ENCODE measurements at regions not wholly inside any gene's neighbourhood (a gene's known extent, or its start where the extent isn't known, plus 50 kb on each side); places are given as distances from the start of the nearest gene placed in this dataset.

DNA sequence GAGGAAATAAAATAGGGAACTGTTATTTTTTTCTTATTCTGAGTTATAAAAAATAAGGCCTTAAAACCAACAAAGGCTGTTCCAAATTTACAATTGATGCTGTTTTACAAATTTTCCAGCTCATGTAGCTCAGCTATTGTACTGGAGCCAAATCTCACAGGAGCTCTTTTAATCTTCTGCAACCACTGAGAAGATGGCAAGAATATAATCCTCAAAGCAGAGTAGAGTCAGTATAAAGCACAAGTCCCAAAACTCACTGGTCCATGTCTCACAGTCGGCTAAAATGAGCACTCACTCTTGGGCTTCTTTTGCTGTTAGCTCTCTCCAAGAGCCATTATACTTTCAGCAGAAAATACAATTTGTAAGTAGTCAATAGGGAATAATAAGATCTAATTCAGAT, 1074.4 kb upstream of the PRR20A start:
- CTCF ChIA-PET: no interaction called here
- H2AFZ ChIP-seq (ENCODE audit: low read depth, low read length): no peak overlapping the region

More for the DNA sequence above, 1074.4 kb upstream of the PRR20A start:
- FAIRE-seq (no peak), DNase-seq (ENCODE audit: low read depth, low spot score) (no peak)
- Histone ChIP-seq H3K9ac (replicated peaks; ENCODE audit: extremely low read depth, insufficient read depth, low read length) (no peak overlapping the region), H3K27me3 (ENCODE audit: control insufficient read depth in 2 of 2, insufficient read depth in 2 of 2, low read length in 2 of 2) (no peaks in the 10 kb centered on the region), H3K4me3 (replicated peaks in 1 of 3; ENCODE audit: insufficient read depth in 1 of 3, low read depth in 1 of 3, low read length in 3 of 3) (no peak overlapping the region), H4K20me1 (replicated peaks; ENCODE audit: control insufficient read depth, extremely low read depth, insufficient read depth, low read length) (no peaks in the 10 kb centered on the region), H3K9me3 (replicated peaks; ENCODE audit: control insufficient read depth, insufficient read depth, low read length) (no peaks in the 10 kb centered on the region), H3K9me1 (replicated peaks; ENCODE audit: control insufficient read depth, extremely low read depth, insufficient read depth, low read length) (no peaks in the 10 kb centered on the region), H3K79me2 (ENCODE audit: control insufficient read depth, insufficient read depth, low read length) (no peaks in the 10 kb centered on the region), H3K4me2 (ENCODE audit: insufficient read depth, low read length) (no peak overlapping the region), H3K4me1 (ENCODE audit: control insufficient read depth, extremely low read depth, insufficient read depth, low read length) (no peaks in the 10 kb centered on the region), H3K36me3 (ENCODE audit: control insufficient read depth in 2 of 2, extremely low read depth in 1 of 2, insufficient read depth in 2 of 2, low read length in 2 of 2) (no peaks in the 10 kb centered on the region), H3K27ac (ENCODE audit: insufficient read depth, low read depth, low read length) (no peak overlapping the region)
- BruUV-seq (replicated peaks): no TSS peak
- dilution Hi-C loops (cut with MboI; ENCODE audit: extremely low pct_ligation_motif_present, low sequenced_read_pairs): no loop called here
- TF ChIP-seq, protein P1, sequence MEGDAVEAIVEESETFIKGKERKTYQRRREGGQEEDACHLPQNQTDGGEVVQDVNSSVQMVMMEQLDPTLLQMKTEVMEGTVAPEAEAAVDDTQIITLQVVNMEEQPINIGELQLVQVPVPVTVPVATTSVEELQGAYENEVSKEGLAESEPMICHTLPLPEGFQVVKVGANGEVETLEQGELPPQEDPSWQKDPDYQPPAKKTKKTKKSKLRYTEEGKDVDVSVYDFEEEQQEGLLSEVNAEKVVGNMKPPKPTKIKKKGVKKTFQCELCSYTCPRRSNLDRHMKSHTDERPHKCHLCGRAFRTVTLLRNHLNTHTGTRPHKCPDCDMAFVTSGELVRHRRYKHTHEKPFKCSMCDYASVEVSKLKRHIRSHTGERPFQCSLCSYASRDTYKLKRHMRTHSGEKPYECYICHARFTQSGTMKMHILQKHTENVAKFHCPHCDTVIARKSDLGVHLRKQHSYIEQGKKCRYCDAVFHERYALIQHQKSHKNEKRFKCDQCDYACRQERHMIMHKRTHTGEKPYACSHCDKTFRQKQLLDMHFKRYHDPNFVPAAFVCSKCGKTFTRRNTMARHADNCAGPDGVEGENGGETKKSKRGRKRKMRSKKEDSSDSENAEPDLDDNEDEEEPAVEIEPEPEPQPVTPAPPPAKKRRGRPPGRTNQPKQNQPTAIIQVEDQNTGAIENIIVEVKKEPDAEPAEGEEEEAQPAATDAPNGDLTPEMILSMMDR (IDR thresholded peaks at IDR 0.05; ENCODE audit: extremely low read depth in 1 of 2, insufficient read depth in 1 of 2, low read depth in 1 of 2, low read length in 2 of 2): no peak
- no peak for TF ChIP-seq MAX (IDR thresholded peaks at IDR 0.05; ENCODE audit: insufficient read depth, insufficient read length)
- TF ChIP-seq MYC (IDR thresholded peaks at IDR 0.05; ENCODE audit: low read depth, low read length): no peak
- no peak for TF ChIP-seq GATA2 (IDR thresholded peaks at IDR 0.05; ENCODE audit: insufficient read depth, insufficient read length, low read depth, low read length)
- TF ChIP-seq POLR2AphosphoS5 (IDR thresholded peaks at IDR 0.05; ENCODE audit: insufficient read depth, low read depth, low read length): no peak
- TF ChIP-seq JUN (IDR thresholded peaks at IDR 0.05; ENCODE audit: borderline replicate concordance, insufficient read depth, insufficient read length, low read depth): no peak
- no peak for TF ChIP-seq POLR2A (IDR thresholded peaks at IDR 0.05; ENCODE audit: low read depth, low read length)
- no peak for TF ChIP-seq FOS (IDR thresholded peaks at IDR 0.05; ENCODE audit: borderline replicate concordance, insufficient read depth, low read length)
- TF ChIP-seq EZH2 (IDR thresholded peaks at IDR 0.05; ENCODE audit: borderline replicate concordance, low read depth, low read length, severe bottlenecking): no peak
- intact Hi-C loops (cut with micrococcal nuclease): no loop called here
- POLR2A ChIA-PET: no interaction called here
